ENCODE measurements at regions not wholly inside any gene's neighbourhood (a gene's known extent, or its start where the extent isn't known, plus 50 kb on each side); places are given as distances from the start of the nearest gene placed in this dataset.
A peak's percentile ranks its signal among the peaks of the same experiment; 100 is the strongest.
"Not testable (repeated sequence)": the region's sequence is repeated elsewhere in the genome, so short reads cannot be mapped to it uniquely, and the experiment has no call there.

DNA sequence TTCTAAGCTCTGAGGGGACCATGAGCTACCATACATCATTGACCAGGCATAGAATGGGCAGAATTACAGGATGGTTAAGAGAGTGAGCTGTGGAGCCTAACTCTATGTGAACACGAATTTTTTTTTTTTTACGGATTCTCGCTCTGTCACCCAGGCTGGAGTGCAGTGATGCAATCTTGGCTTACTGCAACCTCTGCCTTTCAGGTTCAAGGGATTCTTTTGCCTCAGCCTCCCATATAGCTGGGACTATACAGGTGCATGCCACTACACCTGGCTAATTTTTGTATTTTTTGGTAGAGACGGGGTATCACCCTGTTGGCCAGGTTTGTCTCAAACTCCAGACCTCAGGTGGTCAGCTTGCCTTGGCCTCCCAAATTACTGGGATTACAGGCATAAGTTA lies 72.8 kb upstream of the PCAT7 start:
- no peaks in the 10 kb centered on the region for H3K9me3 ChIP-seq (ENCODE audit: low read depth)
- no peaks in the 10 kb centered on the region for H3K4me1 ChIP-seq (ENCODE audit: low read depth)
- TF ChIP-seq, protein P1, sequence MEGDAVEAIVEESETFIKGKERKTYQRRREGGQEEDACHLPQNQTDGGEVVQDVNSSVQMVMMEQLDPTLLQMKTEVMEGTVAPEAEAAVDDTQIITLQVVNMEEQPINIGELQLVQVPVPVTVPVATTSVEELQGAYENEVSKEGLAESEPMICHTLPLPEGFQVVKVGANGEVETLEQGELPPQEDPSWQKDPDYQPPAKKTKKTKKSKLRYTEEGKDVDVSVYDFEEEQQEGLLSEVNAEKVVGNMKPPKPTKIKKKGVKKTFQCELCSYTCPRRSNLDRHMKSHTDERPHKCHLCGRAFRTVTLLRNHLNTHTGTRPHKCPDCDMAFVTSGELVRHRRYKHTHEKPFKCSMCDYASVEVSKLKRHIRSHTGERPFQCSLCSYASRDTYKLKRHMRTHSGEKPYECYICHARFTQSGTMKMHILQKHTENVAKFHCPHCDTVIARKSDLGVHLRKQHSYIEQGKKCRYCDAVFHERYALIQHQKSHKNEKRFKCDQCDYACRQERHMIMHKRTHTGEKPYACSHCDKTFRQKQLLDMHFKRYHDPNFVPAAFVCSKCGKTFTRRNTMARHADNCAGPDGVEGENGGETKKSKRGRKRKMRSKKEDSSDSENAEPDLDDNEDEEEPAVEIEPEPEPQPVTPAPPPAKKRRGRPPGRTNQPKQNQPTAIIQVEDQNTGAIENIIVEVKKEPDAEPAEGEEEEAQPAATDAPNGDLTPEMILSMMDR (IDR thresholded peaks at IDR 0.05; ENCODE audit: low read depth, low read length), result no peak
- no peaks in the 10 kb centered on the region for H3K36me3 ChIP-seq
- no peak for DNase-seq (ENCODE audit: low read depth in 1 of 2, low spot score in 1 of 2)
- no peaks in the 10 kb centered on the region for H3K27me3 ChIP-seq
- no peak overlapping the region for H3K27ac ChIP-seq
- no peak overlapping the region for H3K4me3 ChIP-seq

DNA sequence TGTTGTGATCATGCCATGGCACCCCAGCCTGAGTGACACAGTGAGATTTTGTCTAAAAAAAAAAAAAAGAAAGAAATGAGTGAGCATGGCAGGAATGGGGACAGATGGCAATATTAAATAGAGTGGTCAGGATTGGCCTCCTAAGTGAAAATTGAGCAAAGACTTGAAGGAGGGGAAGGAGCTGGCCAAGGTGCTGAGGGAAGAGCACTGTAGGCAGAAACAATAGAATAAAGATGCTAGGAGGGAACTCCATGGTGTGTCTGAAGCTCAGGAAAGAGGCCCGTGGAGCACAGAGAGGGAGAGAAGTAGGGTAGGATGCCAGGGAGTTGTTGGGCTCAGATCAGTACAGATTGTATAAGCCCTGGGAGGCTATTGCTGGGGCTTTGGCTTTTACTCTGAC lies 64.4 kb upstream of the PCAT7 start:
- Histone ChIP-seq H3K27me3 (no peaks in the 10 kb centered on the region), H3K4me1 (ENCODE audit: low read depth) (no peaks in the 10 kb centered on the region), H3K27ac (no peak overlapping the region), H3K9me3 (ENCODE audit: low read depth) (no peaks in the 10 kb centered on the region), H3K4me3 (no peak overlapping the region), H3K36me3 (no peaks in the 10 kb centered on the region)
- TF ChIP-seq, protein P1 (IDR thresholded peaks at IDR 0.05; ENCODE audit: low read depth, low read length), result no peak
- peak; percentile 16 to 28 for DNase-seq (ENCODE audit: low read depth in 1 of 2, low spot score in 1 of 2)

DNA sequence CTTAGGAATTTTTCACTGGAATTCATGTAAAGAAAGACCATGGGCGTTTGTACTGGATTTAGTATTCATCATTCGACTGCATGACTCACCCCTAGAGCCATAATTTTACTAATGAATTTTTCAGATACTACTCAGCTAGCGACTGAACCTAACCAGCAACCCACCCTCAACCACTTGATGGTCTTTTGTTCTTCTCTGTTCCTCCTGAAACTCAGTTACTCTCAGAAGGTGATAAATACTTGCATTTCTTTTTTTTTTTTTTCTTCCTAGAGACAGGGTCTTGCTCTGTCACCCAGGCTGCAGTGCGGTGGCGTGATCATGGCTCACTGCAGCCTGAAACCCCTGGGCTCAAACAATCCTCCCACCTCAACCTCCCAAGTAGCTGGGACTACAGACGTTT lies 62.8 kb upstream of the PCAT7 start:
- H3K4me3 ChIP-seq; H3K9me3 ChIP-seq (ENCODE audit: low read depth); H3K27ac ChIP-seq; H3K4me1 ChIP-seq (ENCODE audit: low read depth); DNase-seq (ENCODE audit: low read depth in 1 of 2, low spot score in 1 of 2); H3K36me3 ChIP-seq; H3K27me3 ChIP-seq: not testable (repeated sequence)

DNA sequence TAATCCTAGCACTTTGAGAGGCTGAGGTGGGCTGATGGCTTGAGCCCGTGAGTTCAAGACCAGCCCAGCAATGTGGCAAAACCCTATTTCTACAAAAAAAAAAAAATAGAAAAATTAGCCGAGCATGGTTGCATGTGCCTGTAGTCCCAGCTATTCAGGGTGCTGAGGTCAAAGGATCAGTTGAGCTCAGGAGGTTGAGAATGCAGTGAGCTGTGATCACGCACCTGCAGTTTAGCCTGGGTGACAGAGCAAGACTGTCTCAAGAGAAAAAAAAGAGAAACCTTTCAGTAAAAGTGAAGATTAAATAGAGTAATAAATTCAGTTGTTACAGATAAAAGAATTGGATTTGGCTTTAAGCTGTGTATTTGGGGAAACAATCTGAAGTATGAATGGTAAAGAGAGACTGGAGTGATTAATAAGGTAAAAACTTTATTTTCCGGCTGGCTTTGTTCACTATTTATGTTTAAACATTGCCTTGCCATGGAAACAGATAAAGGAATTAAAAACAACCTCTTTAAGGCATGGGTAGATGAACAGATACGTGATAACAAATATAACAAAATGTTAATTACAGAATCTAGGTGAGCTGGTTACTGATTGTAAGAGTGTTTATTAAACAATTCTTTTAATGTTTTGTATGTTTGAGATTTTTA lies 56.0 kb upstream of the PCAT7 start:
- TF ChIP-seq, protein P1 (IDR thresholded peaks at IDR 0.05; ENCODE audit: low read depth, low read length), result no peak
- H3K36me3 ChIP-seq, result no peaks in the 10 kb centered on the region
- no peak for DNase-seq (ENCODE audit: low read depth in 1 of 2, low spot score in 1 of 2)

DNA sequence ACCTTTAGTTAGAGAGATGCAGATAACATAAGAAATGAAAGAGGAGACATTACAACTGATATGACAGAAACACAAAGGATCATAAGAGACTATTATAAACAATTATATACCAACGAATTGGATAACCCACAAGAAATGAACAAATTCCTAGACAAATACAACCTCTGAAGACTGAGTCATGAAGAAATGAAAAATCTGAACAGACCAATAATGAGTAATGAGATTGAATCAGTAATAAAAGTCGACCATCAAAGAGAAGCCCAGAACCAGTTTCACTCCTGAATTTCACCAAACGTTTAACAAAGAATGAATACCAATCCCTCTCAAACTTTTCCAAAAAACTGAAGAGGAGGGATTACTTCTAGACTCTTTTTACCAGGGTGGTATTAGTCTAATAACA lies 50.5 kb upstream of the PCAT7 start:
- H3K36me3 ChIP-seq, result no peaks in the 10 kb centered on the region
- no peaks in the 10 kb centered on the region for H3K4me1 ChIP-seq (ENCODE audit: low read depth)
- TF ChIP-seq, protein P1 (IDR thresholded peaks at IDR 0.05; ENCODE audit: low read depth, low read length), result no peak
- no peaks in the 10 kb centered on the region for H3K27me3 ChIP-seq
- H3K27ac ChIP-seq, result no peak overlapping the region
- no peaks in the 10 kb centered on the region for H3K9me3 ChIP-seq (ENCODE audit: low read depth)
- H3K4me3 ChIP-seq, result no peak overlapping the region
- no peak for DNase-seq (ENCODE audit: low read depth in 1 of 2, low spot score in 1 of 2)

More for the DNA sequence above, 56.0 kb upstream of the PCAT7 start:
- no peaks in the 10 kb centered on the region for H3K27me3 ChIP-seq
- no peak overlapping the region for H3K27ac ChIP-seq
- H3K9me3 ChIP-seq (ENCODE audit: low read depth), result no peaks in the 10 kb centered on the region
- no peak overlapping the region for H3K4me3 ChIP-seq
- H3K4me1 ChIP-seq (ENCODE audit: low read depth), result no peaks in the 10 kb centered on the region

All from cardiac muscle cell (in vitro differentiated cells and primary cell).